ENCODE measurements at regions not wholly inside any gene's neighbourhood (a gene's known extent, or its start where the extent isn't known, plus 50 kb on each side); places are given as distances from the start of the nearest gene placed in this dataset.
"Not testable (repeated sequence)": the region's sequence is repeated elsewhere in the genome, so short reads cannot be mapped to it uniquely, and the experiment has no call there.

DNA sequence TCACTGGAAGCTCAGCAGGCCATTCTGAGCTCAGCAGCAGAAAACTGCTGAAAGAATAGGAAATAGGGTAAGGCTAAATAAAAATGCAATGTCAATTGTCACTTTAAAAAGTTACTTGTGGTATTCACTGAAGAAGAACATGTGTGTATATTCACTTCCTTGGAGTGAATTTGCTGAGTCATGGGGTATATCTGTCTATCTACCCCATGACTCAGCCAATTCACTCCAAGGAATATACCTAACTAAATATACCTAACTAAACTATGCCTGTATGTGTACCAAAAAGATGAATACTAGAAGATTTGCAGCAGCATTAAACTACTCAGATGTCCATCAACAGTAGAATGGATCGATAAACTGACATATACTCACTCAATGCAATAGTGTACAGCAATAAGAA lies 69.5 kb upstream of the KCNAB1 start:
- no peak overlapping the region for H3K27ac ChIP-seq
- H3K27me3 ChIP-seq (replicated peaks in 1 of 7): peaks cover 0 to 15% (median 0%) of the 10 kb centered on the region in 7 donors
- H3K9me3 ChIP-seq: peaks cover 0 to 6% (median 0%) of the 10 kb centered on the region in 8 donors
- H3K4me1 ChIP-seq: no peaks in the 10 kb centered on the region
- TF ChIP-seq POLR2A (IDR thresholded peaks at IDR 0.05) (no peak), POLR2AphosphoS5 (IDR thresholded peaks at IDR 0.05) (no peak)
- TF ChIP-seq, protein P1, sequence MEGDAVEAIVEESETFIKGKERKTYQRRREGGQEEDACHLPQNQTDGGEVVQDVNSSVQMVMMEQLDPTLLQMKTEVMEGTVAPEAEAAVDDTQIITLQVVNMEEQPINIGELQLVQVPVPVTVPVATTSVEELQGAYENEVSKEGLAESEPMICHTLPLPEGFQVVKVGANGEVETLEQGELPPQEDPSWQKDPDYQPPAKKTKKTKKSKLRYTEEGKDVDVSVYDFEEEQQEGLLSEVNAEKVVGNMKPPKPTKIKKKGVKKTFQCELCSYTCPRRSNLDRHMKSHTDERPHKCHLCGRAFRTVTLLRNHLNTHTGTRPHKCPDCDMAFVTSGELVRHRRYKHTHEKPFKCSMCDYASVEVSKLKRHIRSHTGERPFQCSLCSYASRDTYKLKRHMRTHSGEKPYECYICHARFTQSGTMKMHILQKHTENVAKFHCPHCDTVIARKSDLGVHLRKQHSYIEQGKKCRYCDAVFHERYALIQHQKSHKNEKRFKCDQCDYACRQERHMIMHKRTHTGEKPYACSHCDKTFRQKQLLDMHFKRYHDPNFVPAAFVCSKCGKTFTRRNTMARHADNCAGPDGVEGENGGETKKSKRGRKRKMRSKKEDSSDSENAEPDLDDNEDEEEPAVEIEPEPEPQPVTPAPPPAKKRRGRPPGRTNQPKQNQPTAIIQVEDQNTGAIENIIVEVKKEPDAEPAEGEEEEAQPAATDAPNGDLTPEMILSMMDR (IDR thresholded peaks at IDR 0.05 in 8 of 11, conservative IDR thresholded peaks at IDR 0.05 in 3 of 11): no peak
- WGBS, 5 donors: 86 to 95% (median 92%) methylated on average over 1 of the region's 1 CpG
- intact Hi-C loops (cut with DNase I; ENCODE audit: low total_unique reads): no loop called here
- DNase-seq: no peak
- no peaks in the 10 kb centered on the region for H3K36me3 ChIP-seq
- H3K4me3 ChIP-seq: no peak overlapping the region

DNA sequence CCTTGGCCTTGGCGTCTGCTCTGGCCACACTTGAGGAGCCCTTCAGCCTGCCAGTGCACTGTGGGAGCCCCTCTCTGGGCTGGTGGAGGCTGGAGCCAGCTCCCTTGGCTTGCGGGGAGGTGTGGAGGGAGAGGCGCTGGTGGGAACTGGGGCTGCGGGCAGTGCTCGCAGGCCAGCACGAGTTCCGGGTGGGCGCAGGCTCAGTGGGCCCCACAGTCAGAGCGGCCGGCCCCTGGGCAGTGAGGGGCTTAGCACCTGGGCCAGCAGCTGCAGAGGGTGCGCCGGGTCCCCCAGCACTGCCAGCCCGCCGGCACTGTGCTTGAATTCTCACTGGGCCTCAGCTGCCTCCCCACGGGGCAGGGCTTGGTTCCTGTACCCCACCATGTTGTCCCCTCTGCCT lies 68.7 kb upstream of the KCNAB1 start:
- 94 to 98% (median 97%) methylated on average over 8 to 15 of the region's 15 CpGs for WGBS, 5 donors
- no peak overlapping the region for H3K27ac ChIP-seq
- intact Hi-C loops (cut with DNase I; ENCODE audit: low total_unique reads): no loop called here
- DNase-seq: no peak
- H3K27me3 ChIP-seq (replicated peaks in 1 of 7): peaks cover 0 to 15% (median 0%) of the 10 kb centered on the region in 7 donors
- no peaks in the 10 kb centered on the region for H3K36me3 ChIP-seq
- H3K4me1 ChIP-seq: no peaks in the 10 kb centered on the region
- TF ChIP-seq POLR2A (IDR thresholded peaks at IDR 0.05): no peak
- TF ChIP-seq, protein P1 (IDR thresholded peaks at IDR 0.05 in 8 of 11, conservative IDR thresholded peaks at IDR 0.05 in 3 of 11): no peak
- peaks cover 0 to 6% (median 0%) of the 10 kb centered on the region in 8 donors for H3K9me3 ChIP-seq
- H3K4me3 ChIP-seq: no peak overlapping the region

DNA sequence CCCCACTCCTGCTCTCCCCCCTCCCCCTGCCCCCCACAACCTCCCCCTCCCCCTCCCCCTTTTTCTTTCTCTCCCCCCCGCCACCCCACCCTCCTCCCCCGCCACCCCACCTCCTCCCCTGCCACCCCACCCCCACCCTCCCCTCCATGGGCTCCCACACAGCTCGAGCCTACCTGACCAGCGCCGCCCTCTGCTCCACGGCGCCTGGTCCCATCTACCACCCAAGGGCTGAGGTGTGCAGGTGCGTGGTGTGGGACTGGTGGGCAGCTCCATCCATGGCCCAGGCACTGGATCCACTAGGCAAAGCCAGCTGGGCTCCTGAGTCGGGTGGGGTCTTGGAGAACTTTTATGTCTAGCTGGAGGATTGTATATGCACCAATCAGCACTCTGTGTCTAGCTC lies 68.3 kb upstream of the KCNAB1 start:
- H3K36me3 ChIP-seq: no peaks in the 10 kb centered on the region
- DNase-seq: no peak
- intact Hi-C loops (cut with DNase I; ENCODE audit: low total_unique reads): no loop called here
- WGBS, 5 donors: 60 to 97% (median 82%) methylated on average over 1 to 7 of the region's 9 CpGs
- no peak overlapping the region for H3K27ac ChIP-seq
- TF ChIP-seq POLR2A (IDR thresholded peaks at IDR 0.05) (no peak), POLR2AphosphoS5 (IDR thresholded peaks at IDR 0.05) (no peak)
- TF ChIP-seq, protein P1 (IDR thresholded peaks at IDR 0.05 in 8 of 11, conservative IDR thresholded peaks at IDR 0.05 in 3 of 11): no peak
- H3K9me3 ChIP-seq: peaks cover 0 to 6% (median 0%) of the 10 kb centered on the region in 8 donors
- no peaks in the 10 kb centered on the region for H3K4me1 ChIP-seq
- H3K4me3 ChIP-seq: no peak overlapping the region
- peaks cover 0 to 15% (median 0%) of the 10 kb centered on the region in 7 donors for H3K27me3 ChIP-seq (replicated peaks in 1 of 7)

DNA sequence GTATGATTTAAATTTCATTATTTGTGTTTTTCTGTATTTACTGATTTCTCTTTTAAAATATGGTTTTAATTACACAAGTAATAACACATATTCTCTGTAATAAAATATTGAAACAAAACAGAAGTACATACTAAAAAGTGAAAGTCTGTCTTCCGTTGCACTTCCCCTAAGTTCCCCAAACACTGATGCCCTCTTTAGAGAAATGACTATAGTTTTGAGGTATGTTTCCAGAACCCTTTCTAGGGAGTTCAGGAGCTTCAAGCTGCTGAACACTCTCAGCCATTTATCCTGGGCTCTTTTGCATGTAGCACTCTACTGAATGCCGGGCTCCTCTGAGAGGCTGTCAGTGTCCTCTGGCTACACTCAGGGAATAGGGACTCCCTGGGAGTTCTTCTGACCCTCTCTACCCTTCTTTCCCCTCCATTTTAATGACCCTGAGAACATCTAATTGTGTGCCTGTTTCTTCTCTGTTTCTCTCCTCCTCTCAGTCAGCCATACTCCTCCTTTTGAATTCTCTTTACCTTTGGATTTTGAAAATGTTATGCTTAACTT lies 60.4 kb upstream of the KCNAB1 start:
- no peak for TF ChIP-seq POLR2A (IDR thresholded peaks at IDR 0.05)
- TF ChIP-seq POLR2AphosphoS5 (IDR thresholded peaks at IDR 0.05): no peak
- TF ChIP-seq, protein P1 (IDR thresholded peaks at IDR 0.05 in 8 of 11, conservative IDR thresholded peaks at IDR 0.05 in 3 of 11): no peak
- Histone ChIP-seq H3K36me3 (no peaks in the 10 kb centered on the region), H3K27ac (no peak overlapping the region), H3K27me3 (replicated peaks in 1 of 7) (no peaks in the 10 kb centered on the region), H3K4me3 (no peak overlapping the region), H3K9me3 (no peaks in the 10 kb centered on the region), H3K4me1 (no peaks in the 10 kb centered on the region)
- intact Hi-C loops (cut with DNase I; ENCODE audit: low total_unique reads): no loop called here
- no peak for DNase-seq
- WGBS, 5 donors: 32 to 50% (median 45%) methylated on average over 2 of the region's 2 CpGs

DNA sequence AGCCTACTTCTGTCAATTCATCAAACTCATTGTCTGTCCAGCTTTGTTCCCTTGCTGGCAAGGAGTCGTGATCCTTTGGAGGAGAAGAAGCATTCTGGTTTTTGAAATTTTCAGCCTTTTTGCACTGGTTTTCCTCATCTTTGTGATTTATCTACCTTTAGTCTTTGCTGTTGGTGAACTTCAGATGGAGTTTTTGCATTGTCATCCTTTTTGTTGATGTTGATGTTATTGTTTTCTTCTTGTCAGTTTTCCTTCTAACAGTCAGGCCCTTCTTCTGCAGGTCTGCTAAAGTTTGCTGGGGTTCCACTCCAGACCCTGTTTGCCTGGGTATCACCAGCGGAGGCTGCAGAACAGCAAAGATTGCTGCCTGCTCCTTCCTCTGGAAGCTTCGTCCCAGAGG lies 52.2 kb upstream of the KCNAB1 start:
- H3K27ac ChIP-seq; H3K4me3 ChIP-seq; H3K9me3 ChIP-seq; H3K4me1 ChIP-seq; intact Hi-C loops (cut with DNase I; ENCODE audit: low total_unique reads); DNase-seq; H3K36me3 ChIP-seq: not testable (repeated sequence)
- peaks cover 0 to 17% (median 0%) of the 10 kb centered on the region in 7 donors for H3K27me3 ChIP-seq (replicated peaks in 1 of 7)
- 86 to 92% (median 89%) methylated on average over 3 of the region's 3 CpGs for WGBS, 5 donors

Measured in spleen (tissue), 11 donors.